WTC11 (cell line): ENCODE measurements at regions not wholly inside any gene's neighbourhood (a gene's known extent, or its start where the extent isn't known, plus 50 kb on each side); places are given as distances from the start of the nearest gene placed in this dataset.

Experiments
- ESRRA ChIP-seq: sonication (generic); formaldehyde crosslinking; IDR thresholded peaks from 2 replicates; pipeline ENCODE4 v1.8.1; 2022; ENCODE audit warnings: mild to moderate bottlenecking, missing genetic modification reagents, borderline replicate concordance
- TF ChIP-seq, protein P1 (sequence below): fragments of 200-600 bp; IDR thresholded peaks from 2 replicates; pipeline ENCODE4 v1.8.0; 2022; ENCODE audit warnings: antibody characterized with exemption

DNA sequence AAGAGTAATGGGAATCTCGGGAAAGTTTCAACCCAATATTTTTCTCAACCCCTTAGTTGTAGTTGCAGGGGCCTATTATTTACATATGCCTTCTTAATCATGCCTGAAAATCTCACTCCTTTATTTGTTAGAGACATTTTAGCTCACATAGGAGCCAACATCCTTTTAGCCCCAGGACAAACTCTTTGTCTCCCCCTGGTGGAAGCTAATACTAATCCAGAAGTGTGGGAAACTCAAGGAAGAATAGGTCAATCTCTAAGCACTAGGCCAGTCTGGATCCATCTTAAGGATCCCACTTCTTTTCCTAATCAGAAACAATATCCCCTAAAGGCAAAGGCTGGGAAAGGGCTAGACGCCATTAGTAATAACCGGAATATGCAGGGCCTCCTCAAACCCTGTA, 550.9 kb upstream of the PKDCC start:
- TF ChIP-seq, protein P1, sequence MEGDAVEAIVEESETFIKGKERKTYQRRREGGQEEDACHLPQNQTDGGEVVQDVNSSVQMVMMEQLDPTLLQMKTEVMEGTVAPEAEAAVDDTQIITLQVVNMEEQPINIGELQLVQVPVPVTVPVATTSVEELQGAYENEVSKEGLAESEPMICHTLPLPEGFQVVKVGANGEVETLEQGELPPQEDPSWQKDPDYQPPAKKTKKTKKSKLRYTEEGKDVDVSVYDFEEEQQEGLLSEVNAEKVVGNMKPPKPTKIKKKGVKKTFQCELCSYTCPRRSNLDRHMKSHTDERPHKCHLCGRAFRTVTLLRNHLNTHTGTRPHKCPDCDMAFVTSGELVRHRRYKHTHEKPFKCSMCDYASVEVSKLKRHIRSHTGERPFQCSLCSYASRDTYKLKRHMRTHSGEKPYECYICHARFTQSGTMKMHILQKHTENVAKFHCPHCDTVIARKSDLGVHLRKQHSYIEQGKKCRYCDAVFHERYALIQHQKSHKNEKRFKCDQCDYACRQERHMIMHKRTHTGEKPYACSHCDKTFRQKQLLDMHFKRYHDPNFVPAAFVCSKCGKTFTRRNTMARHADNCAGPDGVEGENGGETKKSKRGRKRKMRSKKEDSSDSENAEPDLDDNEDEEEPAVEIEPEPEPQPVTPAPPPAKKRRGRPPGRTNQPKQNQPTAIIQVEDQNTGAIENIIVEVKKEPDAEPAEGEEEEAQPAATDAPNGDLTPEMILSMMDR, result no peak
- TF ChIP-seq ESRRA, result no peak
